ENCODE measurements at regions not wholly inside any gene's neighbourhood (a gene's known extent, or its start where the extent isn't known, plus 50 kb on each side); places are given as distances from the start of the nearest gene placed in this dataset.

DNA sequence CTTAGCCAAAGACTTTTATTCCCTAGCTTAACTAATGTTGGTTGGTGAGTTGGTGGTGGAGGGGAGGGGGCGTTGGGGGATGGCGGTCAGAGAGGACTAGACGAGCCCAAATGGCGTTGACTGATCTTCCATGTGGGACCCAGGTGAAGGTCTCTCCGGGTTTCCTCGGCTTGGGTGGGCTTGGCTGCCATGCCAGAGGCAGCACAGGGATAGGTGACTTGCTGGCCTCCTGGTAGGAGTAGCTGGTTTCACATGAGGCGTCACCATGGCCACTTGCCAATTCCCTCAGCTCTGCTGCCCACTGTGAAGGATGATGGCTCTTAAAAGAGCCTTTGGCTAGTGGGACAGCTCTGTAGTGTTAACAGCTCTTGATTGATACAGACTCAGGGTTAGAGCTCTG lies 1337.0 kb upstream of the FAM98A start:
- DNase-seq, result no peak

DNA sequence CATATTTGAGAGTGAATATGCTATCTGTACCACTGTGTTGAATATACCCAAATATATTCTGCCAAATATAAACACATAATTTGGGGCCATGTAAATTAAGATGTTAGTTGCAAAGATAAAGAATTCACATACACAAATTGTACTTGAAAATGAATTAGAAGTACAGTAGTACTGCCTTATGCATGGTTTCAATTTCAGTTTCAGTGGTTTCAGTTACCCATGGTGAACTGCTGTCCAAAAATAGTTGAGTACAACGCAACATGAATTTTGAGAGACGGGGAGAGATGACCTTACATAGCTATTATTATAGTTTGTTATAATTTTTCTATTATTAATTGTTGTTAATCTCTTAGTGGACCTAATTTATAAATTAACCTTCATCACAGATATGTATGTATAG lies 1313.0 kb upstream of the FAM98A start:
- DNase-seq, result no peak

DNA sequence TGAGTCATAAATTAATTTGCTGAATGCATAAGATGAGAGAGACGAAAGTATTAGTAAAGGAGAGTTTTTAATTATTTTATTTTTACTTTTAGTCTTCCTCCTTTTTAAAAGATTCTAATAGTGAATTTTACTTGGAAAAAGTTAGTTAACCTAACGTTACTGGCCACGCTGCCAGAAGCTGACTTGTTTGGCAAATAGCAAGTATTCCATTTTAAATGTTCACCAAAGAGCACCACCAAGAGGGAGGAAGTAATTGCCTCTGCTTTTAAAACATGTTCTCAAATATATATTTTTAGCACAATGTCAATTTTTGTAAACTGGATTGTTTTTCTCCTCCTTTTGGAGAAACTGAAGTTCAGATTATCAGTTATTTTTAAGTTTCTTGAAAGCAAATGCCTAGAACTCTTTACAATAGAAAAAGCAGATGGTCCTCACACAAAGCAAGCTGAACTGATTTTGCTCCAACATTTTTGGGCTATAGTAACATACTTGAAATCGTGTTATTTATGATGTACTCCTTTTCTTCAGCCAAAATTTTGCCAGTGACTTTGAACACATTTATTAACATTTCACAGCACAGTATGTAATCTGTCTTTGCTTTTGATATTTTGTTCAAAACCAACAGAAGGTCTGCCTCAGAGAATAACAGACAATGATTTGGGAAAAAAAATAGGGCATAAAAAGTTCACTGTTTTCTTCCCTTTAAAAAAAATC lies 1311.0 kb upstream of the FAM98A start:
- DNase-seq, result peak; percentile 6

DNA sequence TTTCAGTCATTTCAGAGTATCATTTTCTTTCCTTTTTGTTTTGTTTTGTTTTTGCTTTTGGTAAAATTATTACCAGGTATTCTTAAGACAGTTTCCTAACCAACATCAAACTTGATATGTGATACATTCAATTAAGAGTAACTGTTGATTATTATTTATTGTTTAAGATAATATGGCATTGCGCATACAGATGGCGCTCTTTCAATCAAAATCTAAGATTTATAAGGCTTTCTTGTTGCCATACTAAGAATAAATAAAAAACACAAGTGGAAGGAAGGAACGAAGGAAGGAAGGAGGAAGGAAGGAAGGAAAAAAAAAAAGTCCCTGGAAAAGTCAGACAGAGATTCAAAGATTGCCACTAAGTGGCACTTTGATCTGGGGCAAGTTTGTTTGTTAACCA lies 1308.7 kb upstream of the FAM98A start:
- DNase-seq, result no peak

DNA sequence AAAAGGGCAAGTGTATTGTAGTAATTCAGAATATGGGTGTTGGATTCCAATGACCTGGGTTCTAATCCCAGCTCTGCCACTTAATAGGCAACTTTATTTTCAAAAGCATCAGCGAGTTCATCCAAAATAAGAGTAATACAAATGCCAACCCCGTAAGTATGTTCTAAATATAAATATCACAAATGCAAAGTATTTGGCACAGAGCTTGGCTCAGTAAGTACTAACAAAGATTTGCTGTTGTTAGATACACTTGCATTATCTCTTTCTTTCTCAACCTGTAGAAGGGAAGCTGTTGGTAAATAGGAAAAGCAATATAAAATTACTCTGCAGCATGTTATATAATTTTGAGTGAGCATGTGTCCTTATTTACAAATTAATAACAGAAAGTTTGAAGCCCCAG lies 1302.6 kb upstream of the FAM98A start:
- DNase-seq, result no peak

DNA sequence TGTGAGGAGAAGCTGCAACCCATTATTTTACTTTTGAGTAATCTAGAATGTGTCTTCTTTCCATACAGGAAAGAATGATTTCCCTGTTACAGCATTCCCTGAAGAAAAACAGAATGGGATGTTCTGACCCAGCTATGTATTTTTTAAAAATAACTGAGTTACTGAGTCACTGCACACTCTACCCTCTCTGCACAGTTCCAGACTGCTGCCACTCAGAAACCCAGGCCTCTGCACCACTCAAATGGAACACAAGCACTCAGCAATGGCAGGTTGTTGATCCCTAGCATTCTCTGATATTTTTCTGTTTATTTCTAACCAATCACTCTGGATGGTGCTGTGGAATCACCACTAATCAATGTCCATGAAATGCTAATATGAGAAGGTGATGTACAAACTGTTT lies 1300.0 kb upstream of the FAM98A start:
- DNase-seq, result no peak

DNA sequence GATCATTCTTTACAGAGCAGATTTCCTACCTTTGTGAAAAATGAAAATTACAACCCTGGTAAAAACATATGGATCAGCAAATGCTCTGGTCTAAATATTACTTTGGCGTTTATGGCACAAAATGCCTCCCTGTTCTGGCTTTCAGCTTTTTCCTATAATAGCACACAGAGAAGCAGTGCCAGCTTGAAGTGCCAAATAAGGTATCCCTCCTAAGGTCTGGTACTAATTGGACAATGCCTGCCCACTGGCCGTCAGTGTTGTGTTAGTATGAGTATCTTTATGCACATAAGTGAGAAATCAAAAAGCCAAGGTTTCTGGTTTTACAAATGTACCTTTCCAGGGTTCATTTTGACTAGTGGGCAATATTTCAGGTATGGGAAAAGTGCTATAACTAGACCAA lies 1293.7 kb upstream of the FAM98A start:
- DNase-seq, result no peak

DNA sequence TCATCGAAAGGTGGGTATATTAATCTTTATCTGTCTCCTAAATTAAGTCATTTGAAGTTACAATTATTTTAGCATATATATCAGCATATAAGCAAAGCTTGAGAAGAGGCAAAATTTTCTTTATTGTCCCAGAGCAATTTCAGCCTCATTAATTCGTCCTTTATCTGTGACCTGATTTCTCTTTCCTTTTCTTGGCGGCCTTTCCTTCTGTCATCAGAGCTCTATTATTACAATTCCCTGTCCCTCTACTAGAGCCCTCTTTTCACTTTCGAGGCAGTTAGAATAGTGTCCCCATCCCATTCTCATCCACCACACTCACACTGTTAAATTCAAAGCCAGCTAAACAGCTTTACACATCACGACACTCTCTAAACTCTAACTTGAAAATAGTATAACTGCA lies 1293.2 kb upstream of the FAM98A start:
- DNase-seq, result no peak

DNA sequence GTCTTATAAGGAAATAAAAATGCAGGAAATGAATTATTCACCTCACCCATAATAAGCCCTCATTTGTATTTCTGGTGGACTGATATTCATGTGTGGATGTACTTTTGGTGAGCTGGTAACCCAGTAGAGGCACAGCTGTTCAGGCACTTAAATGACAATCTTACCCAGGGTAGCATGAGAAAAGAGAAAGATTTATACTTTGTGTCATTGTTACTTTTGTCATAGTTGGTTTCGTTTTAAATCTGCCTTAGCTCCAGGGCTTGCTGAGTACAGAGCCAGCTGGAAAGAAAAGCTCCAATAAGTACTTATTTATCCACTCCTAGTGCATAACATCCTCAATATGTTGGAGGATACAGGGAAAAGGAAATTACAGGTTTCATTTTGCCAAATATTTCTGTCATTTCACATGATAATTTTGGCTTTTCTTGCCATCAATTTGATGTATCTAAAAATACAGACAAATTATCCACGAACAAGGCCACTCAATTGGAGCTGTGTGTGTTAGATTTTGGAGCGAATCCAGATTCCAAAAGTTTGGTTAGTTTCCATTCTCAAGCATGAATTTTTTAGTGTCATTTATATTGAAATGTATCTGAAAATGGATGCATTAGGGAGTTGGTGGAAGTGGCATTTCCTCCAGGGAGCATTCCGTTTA lies 1276.1 kb upstream of the FAM98A start:
- DNase-seq, result peak; percentile 16

DNA sequence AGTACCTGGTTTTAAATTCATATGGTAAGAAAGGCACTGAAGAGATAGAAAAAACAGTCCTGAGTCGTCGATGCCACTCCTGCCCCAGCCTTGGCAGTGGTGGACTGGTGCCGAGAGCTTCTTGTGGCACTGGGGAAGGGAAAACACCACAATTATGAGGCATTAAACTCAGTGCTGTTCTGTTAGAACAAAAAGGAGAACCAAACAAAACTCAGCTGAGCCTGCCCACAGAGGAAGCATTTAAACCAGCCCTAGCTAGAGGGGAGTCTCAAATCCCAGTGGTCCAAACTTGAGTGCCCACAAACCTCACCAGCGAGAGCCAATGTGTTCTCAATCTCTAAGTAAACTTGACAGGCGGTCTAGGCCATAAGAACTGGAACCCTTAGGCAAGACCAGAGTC lies 1254.5 kb upstream of the FAM98A start:
- DNase-seq, result no peak

DNA sequence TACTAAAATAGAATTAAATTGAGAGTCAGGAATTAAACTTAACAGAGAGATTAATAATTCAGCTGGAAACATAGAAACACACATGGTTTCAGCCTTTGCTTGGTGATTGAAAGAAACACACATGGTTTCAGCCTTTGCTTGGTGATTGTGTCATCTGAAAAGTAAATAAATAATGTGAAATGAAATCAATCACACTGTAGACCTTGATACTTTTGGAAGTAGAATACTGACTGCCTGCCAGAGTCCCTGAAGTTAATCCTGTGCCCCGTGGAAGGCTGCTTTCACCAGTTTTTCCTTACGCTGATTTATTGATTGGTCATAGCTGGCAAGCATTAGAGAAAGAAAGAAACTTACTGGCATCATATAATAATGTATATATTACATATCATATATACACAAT lies 1252.7 kb upstream of the FAM98A start:
- DNase-seq, result no peak

DNA sequence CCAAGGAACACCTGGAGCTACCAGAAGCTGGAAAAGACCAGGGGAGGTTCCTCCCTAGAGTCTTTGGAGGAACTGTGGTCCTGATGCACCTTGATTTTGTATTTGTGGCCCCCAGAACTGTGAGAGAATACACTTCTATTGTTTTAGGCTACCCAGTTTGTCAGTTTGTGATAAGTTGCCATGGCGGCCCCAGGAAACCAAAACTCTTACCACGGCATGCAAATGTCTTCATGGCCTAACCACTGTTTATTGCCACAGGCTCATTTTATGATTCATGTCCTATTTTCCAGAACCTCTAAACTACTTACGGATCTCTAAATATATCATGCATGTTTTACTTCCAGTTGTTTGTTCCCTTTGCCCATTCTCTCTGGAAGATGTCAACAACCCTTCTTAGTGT lies 1250.7 kb upstream of the FAM98A start:
- no peak for DNase-seq

DNA sequence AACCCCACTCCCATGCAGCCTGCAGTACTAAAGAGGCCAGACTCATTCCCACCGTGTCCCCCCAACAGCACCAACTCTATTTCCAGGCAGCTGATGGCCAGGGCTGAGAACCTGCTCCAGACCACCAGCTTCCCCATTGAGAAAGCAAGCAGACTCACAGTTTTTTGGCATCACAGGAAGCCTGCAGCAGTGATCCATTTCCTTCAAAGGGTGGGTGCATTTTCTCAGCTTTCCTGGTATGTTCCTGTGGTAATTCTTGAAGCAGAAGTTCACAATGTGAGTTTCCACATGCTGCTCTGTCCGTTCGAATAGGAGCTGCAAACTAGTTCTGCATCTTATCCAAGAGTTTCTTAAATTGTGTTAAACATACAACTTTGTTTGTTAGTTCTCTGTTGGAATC lies 1249.6 kb upstream of the FAM98A start:
- DNase-seq, result no peak

DNA sequence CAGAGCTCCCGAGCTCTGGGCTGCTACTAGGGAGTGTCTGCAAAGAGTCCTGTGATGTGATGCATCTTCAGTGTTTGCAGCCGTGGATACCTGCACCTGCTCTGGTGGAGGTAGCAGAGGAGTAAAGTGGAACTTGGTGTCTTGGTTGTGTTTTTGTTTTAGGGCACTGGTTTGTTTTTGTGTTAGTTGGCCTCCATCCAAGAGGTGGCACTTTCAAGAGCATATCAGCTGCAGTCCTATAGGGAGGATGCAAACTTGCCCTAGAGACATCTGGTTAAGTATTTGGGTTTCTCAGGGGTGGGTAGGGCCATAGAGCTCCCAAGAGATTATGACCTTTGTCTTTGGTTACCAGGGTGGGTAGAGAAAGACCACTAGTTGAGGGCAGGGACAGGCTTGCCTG lies 1249.0 kb upstream of the FAM98A start:
- no peak for DNase-seq

DNA sequence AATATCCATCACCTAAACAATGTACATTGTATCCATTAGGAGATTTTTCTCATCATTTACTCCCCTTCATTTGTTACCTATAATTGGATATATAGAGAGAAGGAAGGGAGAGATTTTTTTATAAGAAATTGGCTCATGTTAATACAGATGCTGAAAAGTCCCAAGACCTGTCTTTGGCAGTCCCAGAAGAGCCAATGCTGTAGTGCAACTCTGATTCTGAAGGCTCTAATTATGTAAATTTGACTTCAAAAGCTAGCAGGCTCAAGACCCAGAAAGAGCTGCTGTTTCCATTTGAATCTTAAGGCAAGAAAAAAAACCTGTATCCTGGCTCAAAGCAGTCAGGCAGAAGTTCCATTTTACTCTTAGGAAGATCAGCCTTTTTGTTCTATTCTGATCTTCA lies 1245.5 kb upstream of the FAM98A start:
- no peak for DNase-seq

DNA sequence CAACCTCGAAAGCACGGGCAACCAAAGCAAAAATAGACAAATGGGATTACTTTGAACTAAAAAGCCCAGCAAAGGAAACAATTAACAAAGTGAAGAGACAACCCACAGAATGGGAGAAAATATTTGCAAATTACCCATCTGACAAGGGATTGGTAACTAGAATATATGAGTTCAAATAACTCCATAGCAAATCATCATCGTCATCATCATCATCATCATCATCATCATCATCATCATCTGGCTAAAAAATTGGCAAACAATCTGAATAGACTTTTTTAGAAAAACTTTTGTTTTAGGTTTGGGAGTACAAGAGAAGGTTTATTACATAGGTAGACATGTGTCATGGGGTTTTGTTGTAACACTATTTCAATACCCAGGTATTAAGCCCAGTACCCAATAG lies 1239.3 kb upstream of the FAM98A start:
- no peak for DNase-seq

DNA sequence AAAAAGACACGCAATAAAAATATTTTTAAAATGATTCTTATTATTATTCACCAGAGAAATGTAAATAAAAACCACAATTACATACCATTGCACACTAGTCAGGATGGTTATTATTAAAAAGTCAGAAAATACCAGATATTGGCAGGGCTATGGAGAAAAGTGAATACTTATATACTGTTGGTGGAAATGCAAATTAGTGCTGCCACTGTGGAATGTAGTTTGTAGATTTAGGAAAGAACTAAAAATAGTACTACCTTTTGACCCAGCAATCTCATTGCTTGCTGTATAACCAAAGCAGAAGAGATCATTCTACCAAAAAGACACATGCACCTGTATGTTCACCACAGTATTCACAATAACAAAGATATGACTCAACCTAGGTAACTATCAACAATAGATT lies 1237.3 kb upstream of the FAM98A start:
- no peak for DNase-seq

DNA sequence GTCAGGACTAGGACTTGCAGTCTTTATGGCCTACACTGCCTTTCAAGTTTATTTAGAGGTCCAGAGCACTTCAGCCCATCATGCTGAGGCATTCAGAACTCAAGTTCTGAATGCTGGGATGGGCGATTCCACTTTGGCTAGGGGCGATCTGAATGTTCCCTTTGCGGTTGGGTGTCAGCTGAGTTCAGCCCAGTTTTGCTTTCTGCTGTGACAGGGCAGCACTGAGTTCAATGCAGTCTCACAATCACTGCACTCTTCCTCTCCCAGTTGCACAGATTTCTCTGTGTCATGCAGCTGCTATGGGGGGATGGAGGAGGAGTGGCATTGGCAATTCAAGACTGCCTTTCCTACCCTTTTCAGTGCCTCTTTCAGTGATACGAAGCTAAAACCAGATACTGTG lies 1232.0 kb upstream of the FAM98A start:
- no peak for DNase-seq

DNA sequence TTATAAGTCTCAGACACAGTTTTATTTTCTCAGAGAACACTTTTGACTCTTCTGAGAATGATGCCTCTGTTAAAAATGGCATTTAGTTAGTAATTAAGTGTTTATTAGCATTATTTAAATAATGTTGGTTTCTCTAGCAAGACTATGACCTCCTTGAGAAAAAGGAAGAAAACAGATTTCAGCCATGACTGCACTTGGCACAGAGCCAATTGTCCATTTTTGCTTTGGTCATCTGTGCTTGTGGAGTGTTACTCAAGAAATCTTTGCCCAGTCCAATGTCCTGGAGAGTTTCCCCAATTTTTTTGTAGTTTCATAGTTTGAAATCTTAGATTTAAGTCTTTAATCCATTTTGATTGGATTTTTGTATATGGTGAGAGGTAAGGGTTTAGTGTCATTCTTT lies 1229.4 kb upstream of the FAM98A start:
- DNase-seq, result no peak

DNA sequence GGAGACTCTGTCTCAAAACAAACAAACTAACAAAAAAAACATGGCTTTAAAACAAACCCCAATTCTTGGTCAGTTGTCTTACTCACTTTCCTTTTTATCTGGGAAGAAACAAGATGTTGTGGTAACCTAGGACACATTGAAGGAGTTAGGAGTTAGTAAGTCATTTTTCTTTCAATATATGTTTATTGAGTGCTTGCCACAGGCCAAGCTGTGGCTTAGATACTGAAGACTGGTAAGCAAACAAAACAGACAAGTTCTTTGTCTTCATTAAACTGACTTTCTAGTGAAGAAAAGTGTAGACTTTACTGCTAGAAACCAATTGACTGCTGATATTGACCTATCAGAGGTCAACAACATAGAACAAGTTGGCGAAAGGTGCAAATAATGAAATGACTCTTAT lies 1228.3 kb upstream of the FAM98A start:
- no peak for DNase-seq

DNA sequence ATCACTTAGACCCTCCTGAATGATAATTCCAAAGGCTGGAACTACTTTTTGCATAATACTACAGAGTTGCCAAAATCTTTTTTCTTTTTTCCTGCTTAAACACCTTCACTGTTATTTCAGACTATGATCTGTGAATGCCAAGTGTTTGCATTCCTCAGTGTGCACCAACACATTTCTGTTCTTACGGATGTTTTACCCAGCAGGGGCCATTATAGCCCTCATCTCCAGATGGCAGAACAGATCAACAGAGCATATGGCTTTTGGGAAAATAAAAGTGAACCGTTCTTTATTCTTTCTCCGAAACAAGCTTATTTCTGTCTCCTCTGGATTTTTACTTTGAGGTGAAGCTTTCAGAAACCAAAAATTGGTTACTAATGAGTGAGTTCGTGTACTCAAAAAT lies 1226.6 kb upstream of the FAM98A start:
- DNase-seq, result no peak

DNA sequence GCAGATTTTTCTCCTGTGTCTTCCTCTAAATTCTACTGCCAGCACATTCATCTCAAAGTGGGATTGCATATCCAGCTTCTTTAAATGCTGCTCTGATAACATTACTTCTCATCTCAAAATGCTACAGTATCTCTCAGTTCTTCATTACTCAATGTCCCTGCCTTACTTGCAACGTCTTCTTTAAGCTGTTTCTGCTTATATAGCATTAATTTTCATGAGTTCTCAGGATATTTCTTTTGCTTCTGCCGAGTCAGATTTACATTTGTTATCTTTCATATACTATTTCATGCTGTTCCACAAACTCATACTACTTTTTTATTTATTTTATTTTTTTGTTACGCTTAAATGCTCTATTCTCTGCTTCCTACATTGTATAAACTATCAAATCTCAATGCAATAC lies 1223.5 kb upstream of the FAM98A start:
- DNase-seq, result no peak

DNA sequence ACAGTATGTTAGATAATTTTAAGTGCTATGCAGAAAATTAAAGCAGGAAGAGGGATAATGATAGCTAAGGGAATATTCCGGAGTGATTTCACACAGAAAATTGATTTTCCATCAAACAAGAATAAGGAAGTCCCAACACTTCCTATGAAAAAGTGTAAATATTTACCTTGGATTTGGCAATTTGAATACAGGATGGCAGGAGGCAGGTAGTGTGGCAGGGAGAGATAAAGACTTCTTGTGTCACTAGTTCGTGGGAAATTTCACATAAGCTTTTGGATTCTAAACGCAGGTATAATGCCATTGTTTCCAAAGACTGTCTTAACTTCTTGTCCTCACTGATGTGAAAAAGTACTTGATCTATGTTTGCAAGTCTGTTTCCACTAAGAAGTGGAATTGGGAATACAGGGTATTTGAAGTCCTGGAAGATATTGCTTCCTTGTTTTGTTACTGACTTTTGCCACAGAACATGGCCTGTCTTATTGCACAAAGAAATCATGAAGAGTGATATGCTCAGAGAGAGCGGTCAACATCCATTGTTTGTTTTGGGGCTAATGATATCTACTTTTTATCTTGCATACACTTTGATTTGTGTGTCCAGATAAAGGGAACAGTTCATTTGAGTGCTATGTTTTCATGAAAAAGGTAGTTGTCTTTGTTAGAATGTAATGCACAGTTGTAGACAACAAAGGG lies 1216.1 kb upstream of the FAM98A start:
- no peak for DNase-seq

DNA sequence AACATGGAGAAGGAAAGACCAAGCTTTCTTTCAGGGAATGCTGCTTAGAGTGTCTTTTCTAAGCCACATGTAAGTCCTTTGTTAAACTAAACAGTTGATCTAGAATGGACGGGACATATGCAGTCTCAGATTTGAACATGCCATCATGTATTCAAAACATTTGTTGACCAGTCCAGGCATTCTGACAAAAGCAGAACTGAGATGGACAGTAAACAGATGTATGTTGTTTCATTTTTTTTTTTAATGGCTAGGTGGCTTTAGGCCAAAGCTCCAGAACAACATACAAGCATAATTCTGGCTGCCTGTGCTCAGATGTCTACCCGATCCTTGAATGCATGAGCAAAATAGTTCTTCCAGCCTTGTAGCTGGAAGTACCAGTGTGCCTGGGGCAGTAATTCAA lies 1211.4 kb upstream of the FAM98A start:
- peak; percentile 30 for DNase-seq
